Common myeloid progenitor, CD34-positive (primary cell): ENCODE measurements at regions not wholly inside any gene's neighbourhood (a gene's known extent, or its start where the extent isn't known, plus 50 kb on each side); places are given as distances from the start of the nearest gene placed in this dataset.

Source experiments
- CTCF ChIA-PET: fragments of 350-600 bp; sonication (Branson Sonifier 250); formaldehyde crosslinking; loops from one replicate; lab custom pipeline; 2021; ENCODE audit warnings: antibody characterized with exemption; lab: Charles Lee
- POLR2A ChIA-PET: fragments of 350-600 bp; sonication (Branson Sonifier 250); formaldehyde crosslinking; loops from one replicate; lab custom pipeline; 2021; ENCODE audit warnings: antibody characterized with exemption; lab: Charles Lee
- DNase-seq, 3 donors: peaks; one replicate each; pipeline versions ENCODE4 v3.0.0 to v3.0.0-alpha.2; 2013
- H3K27ac ChIP-seq, 2 experiments: 1 replicate in 1 of 2; 2 replicates in 1 of 2; pipeline ENCODE4 v1.7.0; 2013; ENCODE audit warnings: inconsistent platforms in 2 of 2, low read length in 2 of 2, mild to moderate bottlenecking in 2 of 2, low read depth in 1 of 2, moderate library complexity in 1 of 2; ENCODE audit not compliant: severe bottlenecking in 2 of 2, insufficient read depth in 1 of 2, poor library complexity in 1 of 2
- H3K27me3 ChIP-seq, 5 experiments: replicated peaks in 2 of 5; 1 replicate in 3 of 5; 2 replicates in 2 of 5; pipeline versions ENCODE4 v1.6.1 to v1.7.0; 2013; ENCODE audit warnings: low read length in 4 of 5, mild to moderate bottlenecking in 2 of 5, moderate library complexity in 2 of 5, inconsistent platforms in 1 of 5; ENCODE audit not compliant: insufficient read depth in 5 of 5, control insufficient read depth in 4 of 5
- H3K36me3 ChIP-seq, 4 experiments: 1 replicate in 2 of 4; 2 replicates in 2 of 4; pipeline versions ENCODE4 v1.6.1 to v1.7.0; 2013; ENCODE audit warnings: low read length in 3 of 4, control low read depth in 1 of 4, mild to moderate bottlenecking in 1 of 4; ENCODE audit not compliant: control insufficient read depth in 4 of 4, insufficient read depth in 4 of 4
- H3K4me1 ChIP-seq, 4 experiments: 1 replicate in 3 of 4; 2 replicates in 1 of 4; pipeline versions ENCODE4 v1.6.1 to v1.7.1; 2013; ENCODE audit warnings: low read length in 3 of 4, mild to moderate bottlenecking in 3 of 4, control low read depth in 1 of 4, inconsistent platforms in 1 of 4, moderate library complexity in 1 of 4; ENCODE audit not compliant: control insufficient read depth in 4 of 4, insufficient read depth in 4 of 4; ENCODE audit errors: control extremely low read depth in 1 of 4
- H3K4me3 ChIP-seq, 7 experiments: 1 replicate in 4 of 7; 2 replicates in 3 of 7; pipeline versions ENCODE4 v1.5.1 to v1.7.0; 2013; ENCODE audit warnings: mild to moderate bottlenecking in 7 of 7, low read length in 6 of 7, moderate library complexity in 6 of 7, inconsistent platforms in 2 of 7, low read depth in 2 of 7, control low read depth in 1 of 7; ENCODE audit not compliant: insufficient read depth in 4 of 7, control insufficient read depth in 1 of 7; ENCODE audit errors: extremely low read depth in 1 of 7
- H3K9me3 ChIP-seq, 5 experiments: 1 replicate in 4 of 5; 2 replicates in 1 of 5; pipeline versions ENCODE4 v1.6.1 to v1.7.1; 2013; ENCODE audit warnings: low read length in 4 of 5, mild to moderate bottlenecking in 2 of 5, inconsistent platforms in 1 of 5, low read depth in 1 of 5, moderate library complexity in 1 of 5; ENCODE audit not compliant: control insufficient read depth in 4 of 5, insufficient read depth in 2 of 5; ENCODE audit errors: control extremely low read depth in 1 of 5
- WGBS: methylation state at CpG from one replicate; pipeline ENCODE4 v1.1.5; 2013; ENCODE audit not compliant: insufficient coverage; 5-methylcytosine and 5-hydroxymethylcytosine counted together

DNA sequence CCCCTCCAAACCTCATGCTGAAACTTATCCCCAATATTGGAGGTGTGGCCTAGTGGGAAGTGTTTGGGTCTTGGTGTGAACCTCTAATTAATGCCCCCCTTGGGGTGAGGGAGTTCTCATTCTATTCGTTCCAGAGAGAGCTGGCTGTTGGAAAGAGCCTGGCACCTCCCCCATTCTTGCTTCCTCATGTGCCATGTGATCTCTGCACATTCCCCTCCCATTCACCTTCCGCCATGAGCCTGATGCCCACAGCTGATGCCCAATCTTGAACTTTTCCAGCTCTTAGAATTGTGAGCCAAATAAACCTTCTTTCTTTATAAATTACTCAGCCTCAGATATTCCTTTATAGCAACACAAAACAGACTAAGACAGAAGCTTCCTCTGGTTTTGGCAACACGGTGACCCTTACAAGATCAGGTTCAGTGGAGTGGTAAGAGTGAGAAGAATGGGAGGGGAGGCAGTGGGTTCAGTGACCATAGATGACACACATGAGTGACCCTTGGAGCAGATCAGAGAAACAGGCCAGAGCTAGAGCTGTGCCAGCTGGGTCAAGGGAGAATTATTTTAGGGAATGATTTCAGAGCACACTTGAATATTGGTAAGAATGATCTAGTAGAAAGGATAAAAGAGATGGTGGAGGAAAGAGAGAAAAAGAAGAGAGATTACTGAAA, 176.4 kb downstream of the LY86 start:
- POLR2A ChIA-PET, result interaction anchor here (0.6 kb wide), 1 partner anchor 214 kb away, joined by 3 read pairs; no protein-coding TSS in a partner anchor
- Histone ChIP-seq H3K9me3 (no peaks in the 10 kb centered on the region), H3K27me3 (no peaks in the 10 kb centered on the region), H3K4me3 (no peak overlapping the region), H3K27ac (no peak overlapping the region), H3K36me3 (no peaks in the 10 kb centered on the region), H3K4me1 (peaks cover 0 to 1% (median 0%) of the 10 kb centered on the region in 4 experiments)
- 100% methylated on average over 1 of the region's 3 CpGs for WGBS
- CTCF ChIA-PET, result interaction anchor here (0.7 kb wide), 1 partner anchor 60 kb away, joined by 4 read pairs; no protein-coding TSS in a partner anchor
- DNase-seq, result no peak

GRCh38 chr6:6766230-6766905, 177.8 kb downstream of the LY86 start:
- no peak for DNase-seq
- Histone ChIP-seq H3K36me3 (no peaks in the 10 kb centered on the region), H3K9me3 (no peaks in the 10 kb centered on the region), H3K27me3 (no peaks in the 10 kb centered on the region), H3K4me1 (no peaks in the 10 kb centered on the region), H3K27ac (no peak overlapping the region), H3K4me3 (no peak overlapping the region)
- POLR2A ChIA-PET, result interaction anchor here (0.6 kb wide), 1 partner anchor 294 kb away, joined by 3 read pairs; no protein-coding TSS in a partner anchor
- CTCF ChIA-PET, result no interaction called here
- over 99% methylated on average over 6 of the region's 6 CpGs for WGBS

- Histone ChIP-seq H3K27ac (no peak overlapping the region), H3K4me1 (peaks cover 0 to 3% (median 0%) of the 10 kb centered on the region in 4 experiments), H3K36me3 (no peaks in the 10 kb centered on the region), H3K4me3 (no peak overlapping the region), H3K9me3 (no peaks in the 10 kb centered on the region), H3K27me3 (no peaks in the 10 kb centered on the region)
- DNase-seq, result no peak
- ChIA-PET CTCF (interaction anchor here (1.0 to 1.1 kb wide), 2 partner anchors 10 to 18 kb away, joined by 3 to 4 read pairs; no protein-coding TSS in a partner anchor), POLR2A (no interaction called here)
- WGBS, result 100% methylated on average over 1 of the region's 1 CpG
These were observed 180.9 kb downstream of the LY86 start for GRCh38 chr6:6769466-6769865.

DNA sequence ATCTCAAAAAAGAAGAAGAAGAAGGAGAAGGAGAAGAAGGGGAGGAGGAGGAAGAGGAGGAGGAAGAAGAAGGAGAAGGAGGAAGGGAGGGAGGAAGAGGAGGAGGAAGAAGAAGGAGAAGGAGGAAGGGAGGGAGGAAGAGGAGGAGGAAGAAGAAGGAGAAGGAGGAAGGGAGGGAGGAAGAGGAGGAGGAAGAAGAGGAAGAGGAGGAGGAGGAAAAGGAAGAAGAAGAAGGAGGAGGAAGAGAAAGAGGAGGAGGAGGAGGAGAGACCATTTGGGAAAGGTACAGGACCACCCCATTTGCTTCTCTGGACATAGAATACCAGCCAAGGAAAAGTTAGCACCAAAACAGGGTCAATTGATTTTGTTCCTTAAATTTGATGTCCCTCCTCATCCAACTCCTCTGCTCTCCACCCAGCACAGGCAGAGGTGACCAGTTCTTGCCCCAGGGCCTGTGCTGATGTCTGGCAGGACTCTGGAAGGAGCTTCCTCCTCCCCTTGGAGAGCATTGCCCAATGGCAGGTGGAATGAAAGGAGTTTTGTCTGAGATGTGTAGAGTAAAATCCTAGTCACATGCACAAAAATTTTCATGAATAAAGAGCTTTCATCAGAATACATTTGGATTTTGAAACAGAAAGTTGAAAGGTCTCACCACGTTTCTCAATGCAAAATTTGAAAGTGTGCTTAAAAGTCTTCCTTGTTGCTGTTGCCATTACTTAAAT, 182.9 kb downstream of the LY86 start:
- Histone ChIP-seq H3K4me3 (no peak overlapping the region), H3K36me3 (no peaks in the 10 kb centered on the region), H3K27ac (no peak overlapping the region), H3K9me3 (peaks cover 0 to 3% (median 0%) of the 10 kb centered on the region in 5 experiments), H3K4me1 (peaks cover 0 to 3% (median 0%) of the 10 kb centered on the region in 4 experiments), H3K27me3 (no peaks in the 10 kb centered on the region)
- no peak for DNase-seq
- CTCF ChIA-PET, result no interaction called here
- WGBS, result no CpG with 5 or more reads among the region's 1 CpG
- POLR2A ChIA-PET, result no interaction called here

DNA sequence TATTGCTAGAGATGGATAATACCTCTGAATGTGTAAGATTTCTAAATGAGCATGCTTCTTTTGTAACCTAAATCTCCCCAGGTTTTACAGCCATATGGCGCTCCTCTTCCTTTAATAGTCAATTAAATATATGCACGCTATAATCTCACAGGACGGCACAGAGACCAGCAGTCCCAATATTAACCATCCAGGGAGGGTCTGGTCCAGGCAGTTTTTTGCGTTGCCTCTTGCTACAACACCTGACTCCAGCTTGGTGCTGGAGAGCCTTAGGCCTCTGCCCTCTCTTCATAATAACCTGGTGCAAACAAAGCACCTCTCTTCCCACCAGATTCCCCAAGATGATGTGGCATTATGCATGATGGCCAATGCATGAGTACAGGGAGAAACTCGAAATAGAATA, 183.4 kb downstream of the LY86 start:
- Histone ChIP-seq H3K4me3 (no peak overlapping the region), H3K27me3 (no peaks in the 10 kb centered on the region), H3K27ac (no peak overlapping the region), H3K36me3 (no peaks in the 10 kb centered on the region), H3K9me3 (peaks cover 0 to 6% (median 0%) of the 10 kb centered on the region in 5 experiments), H3K4me1 (peaks cover 0 to 3% (median 0%) of the 10 kb centered on the region in 4 experiments)
- no peak for DNase-seq
- ChIA-PET POLR2A (no interaction called here), CTCF (no interaction called here)
- 100% methylated on average over 1 of the region's 5 CpGs for WGBS

GRCh38 chr6:6772751-6773150, 184.2 kb downstream of the LY86 start:
- no peaks in the 10 kb centered on the region for H3K36me3 ChIP-seq
- peaks cover 0 to 3% (median 0%) of the 10 kb centered on the region in 4 experiments for H3K4me1 ChIP-seq
- 96% methylated on average over 6 of the region's 6 CpGs for WGBS
- no peak overlapping the region for H3K27ac ChIP-seq
- H3K9me3 ChIP-seq, result peaks cover 0 to 7% (median 0%) of the 10 kb centered on the region in 5 experiments
- POLR2A ChIA-PET, result no interaction called here
- no peaks in the 10 kb centered on the region for H3K27me3 ChIP-seq
- CTCF ChIA-PET, result no interaction called here
- H3K4me3 ChIP-seq, result no peak overlapping the region
- DNase-seq, result no peak
